ENCODE measurements at regions not wholly inside any gene's neighbourhood (a gene's known extent, or its start where the extent isn't known, plus 50 kb on each side); places are given as distances from the start of the nearest gene placed in this dataset.

DNA sequence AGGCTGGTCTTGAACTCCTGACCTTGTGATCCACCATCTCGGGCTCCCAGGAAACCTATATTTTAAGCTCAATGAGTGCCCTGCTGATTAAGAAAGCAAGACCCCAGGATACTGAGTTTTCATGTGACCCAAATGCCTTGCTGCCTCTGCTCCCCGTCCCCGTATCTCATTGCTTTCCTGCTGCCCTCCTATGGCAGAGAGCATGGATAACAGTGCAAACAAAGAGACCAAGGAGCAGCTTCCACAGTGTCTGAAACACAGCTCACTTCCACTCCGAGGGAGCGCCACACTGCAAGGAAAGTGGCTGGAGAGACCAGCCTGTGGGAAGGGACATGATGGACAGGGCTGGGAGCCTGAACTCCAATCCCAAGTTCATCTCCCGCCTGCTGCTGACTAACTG, 246.8 kb downstream of the TMEM182 start:
- TF ChIP-seq CTCF (IDR thresholded peaks at IDR 0.05; ENCODE audit: low read depth, low read length), result no peak
- TF ChIP-seq EZH2phosphoT487 (IDR thresholded peaks at IDR 0.05; ENCODE audit: low read depth), result no peak
